Esophagus (tissue), 2 donors: ENCODE measurements at regions not wholly inside any gene's neighbourhood (a gene's known extent, or its start where the extent isn't known, plus 50 kb on each side); places are given as distances from the start of the nearest gene placed in this dataset.

Experiments used
- H3K27ac ChIP-seq, 2 donors: one replicate each; pipeline ENCODE4 v1.5.1; 2013; ENCODE audit warnings: low read depth in 2 of 2, mild to moderate bottlenecking in 2 of 2, inconsistent platforms in 1 of 2, low read length in 1 of 2, moderate library complexity in 1 of 2
- H3K27me3 ChIP-seq, 2 donors: one replicate each; pipeline ENCODE4 v1.6.1; 2013; ENCODE audit warnings: low read length in 2 of 2, control low read depth in 1 of 2, mild to moderate bottlenecking in 1 of 2; ENCODE audit not compliant: insufficient read depth in 2 of 2, control insufficient read depth in 1 of 2
- H3K36me3 ChIP-seq, 2 donors: one replicate each; pipeline ENCODE4 v1.6.1; 2013; ENCODE audit warnings: low read length in 1 of 2; ENCODE audit not compliant: control insufficient read depth in 2 of 2, insufficient read depth in 2 of 2
- H3K4me1 ChIP-seq, 2 donors: one replicate each; pipeline ENCODE4 v1.6.1; 2013; ENCODE audit warnings: low read length in 1 of 2; ENCODE audit not compliant: control insufficient read depth in 2 of 2, insufficient read depth in 2 of 2
- H3K4me3 ChIP-seq, 2 donors: one replicate each; pipeline ENCODE4 v1.5.1; 2013; ENCODE audit warnings: low read length in 2 of 2, mild to moderate bottlenecking in 2 of 2, low read depth in 1 of 2, moderate library complexity in 1 of 2
- H3K9me3 ChIP-seq, 2 donors: one replicate each; pipeline ENCODE4 v1.6.1; 2013; ENCODE audit warnings: mild to moderate bottlenecking in 2 of 2, low read depth in 1 of 2, low read length in 1 of 2, moderate library complexity in 1 of 2; ENCODE audit not compliant: control insufficient read depth in 2 of 2, insufficient read depth in 1 of 2
- WGBS, 2 donors: extraction: QIAGEN DNeasy Blood & Tissue Kit; methylation state at CpG; one replicate each; pipeline ENCODE4 v1.1.7; 2013; 5-methylcytosine and 5-hydroxymethylcytosine counted together
- donor health status: healthy with polysubstance abuse.
- donor health status: Bipolar disorder and iron deficiency.

DNA sequence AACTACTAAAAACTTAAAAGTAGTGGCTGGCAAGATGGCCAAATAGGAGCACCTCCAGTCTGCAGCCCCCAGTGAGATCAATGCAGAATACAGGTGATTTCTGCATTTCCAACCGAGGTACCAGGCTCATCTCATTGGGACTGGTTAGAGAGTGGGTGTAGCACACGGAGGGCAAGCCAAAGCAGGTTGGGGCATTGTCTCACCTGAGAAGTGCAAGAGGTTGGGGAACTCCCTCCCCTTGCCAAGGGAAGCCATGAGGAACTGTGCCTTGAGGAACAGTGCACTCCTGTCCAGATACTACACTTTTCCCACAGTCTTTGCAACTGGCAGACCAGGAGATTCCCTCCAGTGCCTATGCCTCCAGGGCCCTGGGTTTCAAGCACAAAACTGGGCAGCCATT lies 311.1 kb downstream of the PAPSS1 start:
- Histone ChIP-seq H3K9me3 (no peaks in the 10 kb centered on the region), H3K27ac (no peak overlapping the region), H3K36me3 (no peaks in the 10 kb centered on the region), H3K4me3 (no peak overlapping the region), H3K27me3 (no peaks in the 10 kb centered on the region), H3K4me1 (peaks cover 0 to 6% of the 10 kb centered on the region in 2 donors)
- 34% methylated on average over 2 of the region's 2 CpGs for WGBS, 2 donors

DNA sequence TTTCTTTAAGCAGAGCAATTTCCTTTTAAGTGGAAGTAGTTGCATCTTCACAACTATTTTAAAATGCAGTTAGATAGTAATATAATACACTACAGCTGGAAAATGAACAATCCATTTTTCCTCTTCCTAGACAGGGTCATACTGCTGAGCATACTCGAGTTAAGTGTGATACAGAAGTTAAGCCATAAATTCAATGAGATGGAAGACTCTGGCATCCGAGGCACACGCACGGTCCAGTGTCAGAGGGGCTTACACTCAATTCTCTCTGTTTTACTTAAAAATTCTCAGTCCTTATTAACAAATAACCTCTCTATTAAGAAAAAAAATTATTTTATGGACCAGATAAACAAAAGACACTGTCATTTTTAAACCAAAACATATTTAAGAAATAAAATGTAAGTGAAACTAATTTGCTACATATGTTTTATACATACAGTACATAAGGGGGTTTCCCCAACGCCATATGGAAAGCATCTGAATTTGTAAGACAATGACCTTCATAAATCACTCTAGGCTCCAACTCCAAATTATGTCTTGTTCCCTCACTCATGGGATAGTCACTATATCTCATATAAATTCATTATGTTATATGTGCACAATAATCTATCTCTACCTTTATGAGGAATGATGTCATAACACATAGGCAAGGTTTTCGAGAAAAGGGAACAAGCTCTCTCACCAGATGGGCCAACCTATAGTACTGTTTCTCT lies 315.3 kb downstream of the PAPSS1 start:
- 74 to 82% methylated on average over 6 of the region's 6 CpGs for WGBS, 2 donors
- H3K27ac ChIP-seq, result no peak overlapping the region
- no peaks in the 10 kb centered on the region for H3K36me3 ChIP-seq

DNA sequence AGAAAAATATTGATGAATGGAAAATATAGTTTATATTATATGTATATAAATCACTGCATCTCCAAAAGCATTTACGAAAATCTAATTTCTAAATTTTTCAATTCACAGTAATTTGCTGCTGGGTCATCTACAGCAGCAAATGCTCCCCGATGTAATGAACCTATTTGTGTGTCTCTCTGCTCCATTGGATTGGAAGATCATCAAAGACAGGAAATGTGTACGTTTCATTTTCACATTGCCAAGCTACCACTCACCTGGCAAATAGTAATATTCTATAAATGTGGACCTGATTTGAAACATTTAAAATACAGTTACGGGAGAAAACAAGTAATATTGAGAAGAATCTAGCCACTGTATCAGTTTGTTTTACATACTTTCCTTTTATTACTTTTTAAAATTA lies 317.7 kb downstream of the PAPSS1 start:
- Histone ChIP-seq H3K4me1 (no peaks in the 10 kb centered on the region), H3K9me3 (no peaks in the 10 kb centered on the region), H3K27ac (no peak overlapping the region), H3K4me3 (no peak overlapping the region), H3K36me3 (no peaks in the 10 kb centered on the region), H3K27me3 (no peaks in the 10 kb centered on the region)
- WGBS, 2 donors, result 58 to 76% methylated on average over 4 of the region's 4 CpGs

More for the DNA sequence above, 315.3 kb downstream of the PAPSS1 start:
- Histone ChIP-seq H3K4me1 (peaks cover 0 to 6% of the 10 kb centered on the region in 2 donors), H3K27me3 (no peaks in the 10 kb centered on the region), H3K9me3 (no peaks in the 10 kb centered on the region), H3K4me3 (no peak overlapping the region)

DNA sequence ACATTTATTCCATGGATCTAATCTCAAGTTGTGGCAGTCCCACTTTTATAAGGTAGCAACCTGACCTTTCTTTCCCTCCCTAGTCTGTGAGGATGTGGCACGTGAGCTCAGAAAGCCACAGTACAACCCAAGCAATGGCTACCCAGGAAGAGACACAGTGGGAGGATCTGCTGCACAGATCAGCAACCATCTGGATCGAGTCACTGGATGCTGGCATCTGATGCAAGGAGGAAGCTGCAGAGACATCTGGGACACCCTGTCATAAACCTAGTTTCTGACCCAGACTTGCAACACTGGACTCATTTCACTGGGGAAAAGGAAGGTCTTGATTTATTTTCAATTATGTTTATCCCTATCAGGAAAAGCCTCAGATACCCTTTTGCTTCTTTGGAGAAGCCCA lies 327.1 kb downstream of the PAPSS1 start:
- 47 to 57% methylated on average over 2 of the region's 2 CpGs for WGBS, 2 donors
- H3K4me3 ChIP-seq, result no peak overlapping the region
- H3K27ac ChIP-seq, result no peak overlapping the region
- H3K4me1 ChIP-seq, result no peaks in the 10 kb centered on the region
- no peaks in the 10 kb centered on the region for H3K9me3 ChIP-seq
- H3K36me3 ChIP-seq, result no peaks in the 10 kb centered on the region
- no peaks in the 10 kb centered on the region for H3K27me3 ChIP-seq

DNA sequence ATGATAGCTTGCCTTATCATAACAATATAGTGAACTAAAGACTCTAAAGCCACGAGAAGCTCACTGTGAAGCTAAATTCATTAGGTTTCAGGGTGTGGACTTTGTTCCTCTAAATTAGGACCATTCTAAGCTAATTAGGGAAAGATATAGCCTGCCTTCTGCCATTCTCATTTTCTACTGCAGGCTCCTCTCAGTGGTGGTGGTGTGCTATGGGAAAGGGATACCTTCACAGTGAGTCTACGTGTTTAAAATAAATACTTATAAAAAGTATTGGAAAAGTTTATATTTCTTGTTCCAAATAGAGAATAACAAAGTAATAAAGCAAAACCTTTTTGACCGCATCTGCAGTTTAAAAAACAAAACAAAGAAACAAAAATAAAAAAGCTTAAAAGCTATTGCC lies 327.7 kb downstream of the PAPSS1 start:
- H3K4me1 ChIP-seq, result no peaks in the 10 kb centered on the region
- H3K36me3 ChIP-seq, result no peaks in the 10 kb centered on the region
- no peak overlapping the region for H3K27ac ChIP-seq
- 68 to 77% methylated on average over 3 of the region's 3 CpGs for WGBS, 2 donors
- no peak overlapping the region for H3K4me3 ChIP-seq
- no peaks in the 10 kb centered on the region for H3K9me3 ChIP-seq
- no peaks in the 10 kb centered on the region for H3K27me3 ChIP-seq

DNA sequence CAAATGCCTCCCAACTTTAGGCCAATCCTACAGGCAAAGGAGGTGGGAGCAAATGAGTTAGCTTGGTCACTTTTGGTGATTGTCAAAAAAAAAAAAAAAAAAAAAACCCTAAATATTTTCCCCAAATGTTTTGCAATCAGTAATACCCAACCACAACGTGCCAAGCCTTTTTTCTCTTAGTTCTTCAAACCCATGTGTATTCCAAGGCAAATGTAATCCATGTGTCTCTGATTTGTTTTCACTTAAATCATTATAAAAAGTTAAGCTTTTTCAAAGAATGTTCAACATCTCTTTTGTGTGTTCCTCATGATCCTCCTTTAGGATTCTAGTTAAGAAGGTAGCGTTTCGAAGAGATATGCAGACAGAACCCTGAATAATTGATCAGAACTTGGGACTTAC lies 328.4 kb downstream of the PAPSS1 start:
- H3K4me1 ChIP-seq, result no peaks in the 10 kb centered on the region
- 77 to 84% methylated on average over 3 of the region's 3 CpGs for WGBS, 2 donors
- H3K36me3 ChIP-seq, result no peaks in the 10 kb centered on the region
- no peaks in the 10 kb centered on the region for H3K27me3 ChIP-seq
- no peak overlapping the region for H3K4me3 ChIP-seq
- no peak overlapping the region for H3K27ac ChIP-seq
- no peaks in the 10 kb centered on the region for H3K9me3 ChIP-seq

DNA sequence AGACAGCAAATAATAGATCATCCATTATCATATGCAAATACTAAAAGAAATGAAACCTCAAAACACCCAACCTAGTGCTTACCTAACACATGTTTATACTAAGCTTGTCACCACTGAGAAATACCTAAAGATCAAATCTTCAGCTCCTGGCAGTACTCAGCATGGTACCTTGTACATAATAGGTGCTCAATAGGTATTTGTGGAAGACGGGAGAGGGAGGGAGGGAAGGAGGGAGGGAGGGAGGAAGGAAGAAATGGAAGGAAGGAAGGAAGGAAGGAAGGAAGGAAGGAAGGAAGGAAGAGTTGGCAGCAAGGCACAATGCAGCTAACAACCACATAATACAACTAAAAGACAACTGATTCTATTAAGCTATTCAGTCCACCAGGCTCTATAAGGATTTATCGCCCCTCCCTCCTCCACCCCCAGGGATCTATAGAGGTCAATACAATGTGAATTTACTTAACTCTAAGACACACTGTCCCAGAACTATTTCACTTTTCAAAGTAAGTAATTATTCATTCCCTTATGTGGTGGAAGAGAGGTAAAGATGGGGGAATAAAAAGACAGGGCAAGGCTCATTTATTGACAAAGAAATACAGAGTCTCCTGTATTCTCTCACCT lies 328.9 kb downstream of the PAPSS1 start:
- Histone ChIP-seq H3K9me3 (no peaks in the 10 kb centered on the region), H3K4me3 (no peak overlapping the region)

DNA sequence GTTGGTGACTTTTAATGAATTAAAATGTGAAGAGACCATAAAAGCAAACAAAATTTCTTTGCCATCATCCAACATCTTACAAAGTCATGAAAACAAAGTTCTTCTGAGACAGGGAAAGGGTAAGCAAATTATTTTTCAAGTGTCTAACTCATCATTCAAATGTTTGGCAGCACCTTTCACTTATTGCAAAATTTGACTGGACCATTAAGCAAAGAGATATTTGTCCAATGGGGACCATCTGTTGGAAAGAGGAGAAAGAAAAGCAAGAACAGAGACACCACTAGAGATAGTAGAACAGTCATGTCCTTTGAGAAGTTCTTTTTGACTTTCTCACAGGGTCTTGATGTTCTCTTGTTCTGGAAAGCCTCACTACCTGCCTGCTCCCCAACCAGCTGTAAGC lies 330.1 kb downstream of the PAPSS1 start:
- Histone ChIP-seq H3K9me3 (no peaks in the 10 kb centered on the region), H3K4me3 (no peak overlapping the region), H3K36me3 (no peaks in the 10 kb centered on the region), H3K27me3 (no peaks in the 10 kb centered on the region), H3K4me1 (no peaks in the 10 kb centered on the region), H3K27ac (no peak overlapping the region)

More for the DNA sequence above, 328.9 kb downstream of the PAPSS1 start:
- Histone ChIP-seq H3K27ac (no peak overlapping the region), H3K36me3 (no peaks in the 10 kb centered on the region), H3K4me1 (no peaks in the 10 kb centered on the region), H3K27me3 (no peaks in the 10 kb centered on the region)
- 74 to 82% methylated on average over 2 of the region's 2 CpGs for WGBS, 2 donors

DNA sequence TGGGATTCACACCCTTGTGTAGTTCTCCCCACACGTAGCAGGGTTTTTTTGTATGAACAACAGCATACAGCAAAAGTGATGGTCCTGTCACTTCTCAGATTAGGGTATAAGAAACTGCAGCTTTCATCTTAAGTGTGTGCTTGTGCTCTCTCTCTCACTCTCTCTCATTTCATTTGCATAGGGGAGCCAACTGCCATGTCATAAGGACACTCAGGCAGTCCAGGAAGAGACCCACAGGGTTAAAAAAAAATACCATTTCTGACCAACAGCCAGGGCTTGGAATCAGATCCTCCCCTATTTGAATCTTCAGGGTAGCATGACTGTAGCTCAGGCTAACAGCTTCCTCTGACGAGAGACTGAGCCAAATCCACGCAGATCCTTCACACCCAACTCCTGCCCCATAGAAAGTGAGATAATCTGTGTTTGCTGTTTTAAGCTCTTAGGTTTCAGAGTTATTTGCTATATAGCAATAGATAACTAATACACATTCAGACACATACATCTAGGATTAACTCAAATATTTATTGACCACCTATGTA lies 331.2 kb downstream of the PAPSS1 start:
- no peak overlapping the region for H3K4me3 ChIP-seq
- no peaks in the 10 kb centered on the region for H3K36me3 ChIP-seq
- 39 to 55% methylated on average over 3 of the region's 3 CpGs for WGBS, 2 donors
- no peaks in the 10 kb centered on the region for H3K27me3 ChIP-seq
- H3K27ac ChIP-seq, result no peak overlapping the region
- H3K4me1 ChIP-seq, result no peaks in the 10 kb centered on the region
- no peaks in the 10 kb centered on the region for H3K9me3 ChIP-seq
